Astrocyte of the spinal cord (primary cell): ENCODE measurements at regions not wholly inside any gene's neighbourhood (a gene's known extent, or its start where the extent isn't known, plus 50 kb on each side); places are given as distances from the start of the nearest gene placed in this dataset.

Source experiments
- DNase-seq: peaks from one replicate; pipeline ENCODE4 v3.0.0; 2011; ENCODE audit warnings: low read depth, low spot score
- H3K4me3 ChIP-seq: 2 replicates; pipeline ENCODE4 v1.5.1; 2011; ENCODE audit warnings: low read depth, mild to moderate bottlenecking, low read length, moderate library complexity
- CTCF ChIP-seq: IDR thresholded peaks from 2 replicates; pipeline ENCODE4 v1.5.1; 2012; ENCODE audit warnings: low read depth, mild to moderate bottlenecking, low read length, inconsistent platforms
- in situ Hi-C: cut with HindIII; loops from 2 replicates; pipeline ENCODE4 v1.10.0; 2017; ENCODE audit warnings: low sequenced_read_pairs

- DNase-seq, result no peak
- TF ChIP-seq CTCF, result no peak
- in situ Hi-C loops, result no loop called here
- no peak overlapping the region for H3K4me3 ChIP-seq
Observed at GRCh38 chr5:99320436-99320835, 391.6 kb upstream of the CHD1 start.

- H3K4me3 ChIP-seq, result no peak overlapping the region
Observed at GRCh38 chr5:99317136-99317535, 388.3 kb upstream of the CHD1 start.

GRCh38 chr5:99316484-99316883, 387.7 kb upstream of the CHD1 start:
- no peak for DNase-seq
- no peak for TF ChIP-seq CTCF
- H3K4me3 ChIP-seq, result no peak overlapping the region
- in situ Hi-C loops, result no loop called here

More at GRCh38 chr5:99317136-99317535, 388.3 kb upstream of the CHD1 start:
- DNase-seq, result peak; percentile 5
- in situ Hi-C loops, result no loop called here
- TF ChIP-seq CTCF, result no peak

- no peak overlapping the region for H3K4me3 ChIP-seq
- DNase-seq, result no peak
- in situ Hi-C loops, result no loop called here
- TF ChIP-seq CTCF, result no peak
Observed at GRCh38 chr5:99315413-99316183, 386.8 kb upstream of the CHD1 start.

GRCh38 chr5:99314721-99315120, 385.9 kb upstream of the CHD1 start:
- no peak overlapping the region for H3K4me3 ChIP-seq
- no peak for DNase-seq
- in situ Hi-C loops, result no loop called here
- TF ChIP-seq CTCF, result no peak

GRCh38 chr5:99308131-99308530, 379.3 kb upstream of the CHD1 start:
- in situ Hi-C loops, result no loop called here
- no peak overlapping the region for H3K4me3 ChIP-seq
- DNase-seq, result no peak
- no peak for TF ChIP-seq CTCF
